ENCODE measurements at regions not wholly inside any gene's neighbourhood (a gene's known extent, or its start where the extent isn't known, plus 50 kb on each side); places are given as distances from the start of the nearest gene placed in this dataset.
"Not testable (repeated sequence)": the region's sequence is repeated elsewhere in the genome, so short reads cannot be mapped to it uniquely, and the experiment has no call there.

- no peak overlapping the region for H3K27ac ChIP-seq (ENCODE audit: low read depth, low read length)
- H3K4me1 ChIP-seq (ENCODE audit: control insufficient read depth in 5 of 5, insufficient read depth in 5 of 5, low read length in 5 of 5): no peaks in the 10 kb centered on the region
- no peak overlapping the region for H3K9ac ChIP-seq (ENCODE audit: low read length in 5 of 5)
- H3K36me3 ChIP-seq (ENCODE audit: control insufficient read depth in 5 of 5, insufficient read depth in 5 of 5, low read length in 5 of 5): no peaks in the 10 kb centered on the region
- no peaks in the 10 kb centered on the region for H3K27me3 ChIP-seq (ENCODE audit: control insufficient read depth in 5 of 5, insufficient read depth in 4 of 5, low read length in 5 of 5)
- H3K4me3 ChIP-seq (ENCODE audit: low read depth in 1 of 5, low read length in 5 of 5): no peak overlapping the region
- H3K9me3 ChIP-seq (ENCODE audit: control insufficient read depth in 5 of 5, low read length in 5 of 5): no peaks in the 10 kb centered on the region
Observed at GRCh38 chr2:36137612-36138011, 218.0 kb upstream of the CRIM1 start.

- Histone ChIP-seq H3K27me3 (ENCODE audit: control insufficient read depth in 5 of 5, insufficient read depth in 4 of 5, low read length in 5 of 5) (no peaks in the 10 kb centered on the region), H3K36me3 (ENCODE audit: control insufficient read depth in 5 of 5, insufficient read depth in 5 of 5, low read length in 5 of 5) (no peaks in the 10 kb centered on the region), H3K4me1 (ENCODE audit: control insufficient read depth in 5 of 5, insufficient read depth in 5 of 5, low read length in 5 of 5) (no peaks in the 10 kb centered on the region), H3K4me3 (ENCODE audit: low read depth in 1 of 5, low read length in 5 of 5) (no peak overlapping the region), H3K9me3 (ENCODE audit: control insufficient read depth in 5 of 5, low read length in 5 of 5) (no peaks in the 10 kb centered on the region), H3K27ac (ENCODE audit: low read depth, low read length) (no peak overlapping the region), H3K9ac (ENCODE audit: low read length in 5 of 5) (no peak overlapping the region)
Observed at GRCh38 chr2:36134281-36134680, 221.3 kb upstream of the CRIM1 start.

GRCh38 chr2:36128359-36128758 lies 227.2 kb upstream of the CRIM1 start:
- no peaks in the 10 kb centered on the region for H3K4me1 ChIP-seq (ENCODE audit: control insufficient read depth in 5 of 5, insufficient read depth in 5 of 5, low read length in 5 of 5)

GRCh38 chr2:36125702-36126101 lies 229.9 kb upstream of the CRIM1 start:
- peaks cover 0 to 8% (median 0%) of the 10 kb centered on the region in 5 donors for H3K27me3 ChIP-seq (ENCODE audit: control insufficient read depth in 5 of 5, insufficient read depth in 4 of 5, low read length in 5 of 5)
- no peak overlapping the region for H3K9ac ChIP-seq (ENCODE audit: low read length in 5 of 5)
- H3K36me3 ChIP-seq (ENCODE audit: control insufficient read depth in 5 of 5, insufficient read depth in 5 of 5, low read length in 5 of 5): no peaks in the 10 kb centered on the region
- no peaks in the 10 kb centered on the region for H3K4me1 ChIP-seq (ENCODE audit: control insufficient read depth in 5 of 5, insufficient read depth in 5 of 5, low read length in 5 of 5)
- H3K9me3 ChIP-seq (ENCODE audit: control insufficient read depth in 5 of 5, low read length in 5 of 5): peaks cover 0 to 3% (median 0%) of the 10 kb centered on the region in 5 donors
- H3K27ac ChIP-seq (ENCODE audit: low read depth, low read length): no peak overlapping the region
- H3K4me3 ChIP-seq (ENCODE audit: low read depth in 1 of 5, low read length in 5 of 5): no peak overlapping the region

More at GRCh38 chr2:36128359-36128758, 227.2 kb upstream of the CRIM1 start:
- Histone ChIP-seq H3K4me3 (ENCODE audit: low read depth in 1 of 5, low read length in 5 of 5) (no peak overlapping the region), H3K27ac (ENCODE audit: low read depth, low read length) (no peak overlapping the region), H3K36me3 (ENCODE audit: control insufficient read depth in 5 of 5, insufficient read depth in 5 of 5, low read length in 5 of 5) (no peaks in the 10 kb centered on the region), H3K9ac (ENCODE audit: low read length in 5 of 5) (no peak overlapping the region), H3K9me3 (ENCODE audit: control insufficient read depth in 5 of 5, low read length in 5 of 5) (no peaks in the 10 kb centered on the region), H3K27me3 (ENCODE audit: control insufficient read depth in 5 of 5, insufficient read depth in 4 of 5, low read length in 5 of 5) (no peaks in the 10 kb centered on the region)

GRCh38 chr2:36123995-36124394 lies 231.6 kb upstream of the CRIM1 start:
- Histone ChIP-seq H3K4me1 (ENCODE audit: control insufficient read depth in 5 of 5, insufficient read depth in 5 of 5, low read length in 5 of 5) (no peaks in the 10 kb centered on the region), H3K27ac (ENCODE audit: low read depth, low read length) (no peak overlapping the region), H3K9ac (ENCODE audit: low read length in 5 of 5) (no peak overlapping the region), H3K36me3 (ENCODE audit: control insufficient read depth in 5 of 5, insufficient read depth in 5 of 5, low read length in 5 of 5) (no peaks in the 10 kb centered on the region), H3K27me3 (ENCODE audit: control insufficient read depth in 5 of 5, insufficient read depth in 4 of 5, low read length in 5 of 5) (peaks cover 0 to 8% (median 0%) of the 10 kb centered on the region in 5 donors), H3K9me3 (ENCODE audit: control insufficient read depth in 5 of 5, low read length in 5 of 5) (peaks cover 0 to 3% (median 0%) of the 10 kb centered on the region in 5 donors), H3K4me3 (ENCODE audit: low read depth in 1 of 5, low read length in 5 of 5) (no peak overlapping the region)

GRCh38 chr2:36097022-36097421 lies 258.6 kb upstream of the CRIM1 start:
- Histone ChIP-seq H3K27ac (ENCODE audit: low read depth, low read length) (no peak overlapping the region), H3K4me3 (ENCODE audit: low read depth in 1 of 5, low read length in 5 of 5) (no peak overlapping the region), H3K9ac (ENCODE audit: low read length in 5 of 5) (no peak overlapping the region), H3K27me3 (ENCODE audit: control insufficient read depth in 5 of 5, insufficient read depth in 4 of 5, low read length in 5 of 5) (no peaks in the 10 kb centered on the region), H3K4me1 (ENCODE audit: control insufficient read depth in 5 of 5, insufficient read depth in 5 of 5, low read length in 5 of 5) (no peaks in the 10 kb centered on the region), H3K36me3 (ENCODE audit: control insufficient read depth in 5 of 5, insufficient read depth in 5 of 5, low read length in 5 of 5) (no peaks in the 10 kb centered on the region), H3K9me3 (ENCODE audit: control insufficient read depth in 5 of 5, low read length in 5 of 5) (peaks cover 0 to 17% (median 4%) of the 10 kb centered on the region in 5 donors)

- not testable (repeated sequence) for H3K4me1 ChIP-seq (ENCODE audit: control insufficient read depth in 5 of 5, insufficient read depth in 5 of 5, low read length in 5 of 5); H3K36me3 ChIP-seq (ENCODE audit: control insufficient read depth in 5 of 5, insufficient read depth in 5 of 5, low read length in 5 of 5); H3K27ac ChIP-seq (ENCODE audit: low read depth, low read length); H3K9ac ChIP-seq (ENCODE audit: low read length in 5 of 5); H3K4me3 ChIP-seq (ENCODE audit: low read depth in 1 of 5, low read length in 5 of 5); H3K27me3 ChIP-seq (ENCODE audit: control insufficient read depth in 5 of 5, insufficient read depth in 4 of 5, low read length in 5 of 5)
- peaks cover 0 to 17% (median 3%) of the 10 kb centered on the region in 5 donors for H3K9me3 ChIP-seq (ENCODE audit: control insufficient read depth in 5 of 5, low read length in 5 of 5)
Observed at GRCh38 chr2:36091844-36092741, 263.5 kb upstream of the CRIM1 start.

- Histone ChIP-seq H3K4me1 (ENCODE audit: control insufficient read depth in 5 of 5, insufficient read depth in 5 of 5, low read length in 5 of 5) (no peaks in the 10 kb centered on the region), H3K9ac (ENCODE audit: low read length in 5 of 5) (no peak overlapping the region), H3K36me3 (ENCODE audit: control insufficient read depth in 5 of 5, insufficient read depth in 5 of 5, low read length in 5 of 5) (no peaks in the 10 kb centered on the region), H3K27me3 (ENCODE audit: control insufficient read depth in 5 of 5, insufficient read depth in 4 of 5, low read length in 5 of 5) (no peaks in the 10 kb centered on the region), H3K9me3 (ENCODE audit: control insufficient read depth in 5 of 5, low read length in 5 of 5) (peaks cover 0 to 3% (median 3%) of the 10 kb centered on the region in 5 donors), H3K4me3 (ENCODE audit: low read depth in 1 of 5, low read length in 5 of 5) (no peak overlapping the region), H3K27ac (ENCODE audit: low read depth, low read length) (no peak overlapping the region)
Observed at GRCh38 chr2:36088716-36089328, 266.8 kb upstream of the CRIM1 start.

- no peak overlapping the region for H3K27ac ChIP-seq (ENCODE audit: low read depth, low read length)
- peaks cover 0 to 3% (median 2%) of the 10 kb centered on the region in 5 donors for H3K9me3 ChIP-seq (ENCODE audit: control insufficient read depth in 5 of 5, low read length in 5 of 5)
- H3K9ac ChIP-seq (ENCODE audit: low read length in 5 of 5): no peak overlapping the region
- H3K4me3 ChIP-seq (ENCODE audit: low read depth in 1 of 5, low read length in 5 of 5): no peak overlapping the region
- no peaks in the 10 kb centered on the region for H3K4me1 ChIP-seq (ENCODE audit: control insufficient read depth in 5 of 5, insufficient read depth in 5 of 5, low read length in 5 of 5)
- H3K36me3 ChIP-seq (ENCODE audit: control insufficient read depth in 5 of 5, insufficient read depth in 5 of 5, low read length in 5 of 5): no peaks in the 10 kb centered on the region
- H3K27me3 ChIP-seq (ENCODE audit: control insufficient read depth in 5 of 5, insufficient read depth in 4 of 5, low read length in 5 of 5): no peaks in the 10 kb centered on the region
Observed at GRCh38 chr2:36087344-36087743, 268.2 kb upstream of the CRIM1 start.

GRCh38 chr2:36079793-36080192 lies 275.8 kb upstream of the CRIM1 start:
- H3K9ac ChIP-seq (ENCODE audit: low read length in 5 of 5): no peak overlapping the region
- H3K27ac ChIP-seq (ENCODE audit: low read depth, low read length): no peak overlapping the region
- no peaks in the 10 kb centered on the region for H3K9me3 ChIP-seq (ENCODE audit: control insufficient read depth in 5 of 5, low read length in 5 of 5)
- no peaks in the 10 kb centered on the region for H3K36me3 ChIP-seq (ENCODE audit: control insufficient read depth in 5 of 5, insufficient read depth in 5 of 5, low read length in 5 of 5)
- no peaks in the 10 kb centered on the region for H3K4me1 ChIP-seq (ENCODE audit: control insufficient read depth in 5 of 5, insufficient read depth in 5 of 5, low read length in 5 of 5)
- H3K27me3 ChIP-seq (ENCODE audit: control insufficient read depth in 5 of 5, insufficient read depth in 4 of 5, low read length in 5 of 5): no peaks in the 10 kb centered on the region
- no peak overlapping the region for H3K4me3 ChIP-seq (ENCODE audit: low read depth in 1 of 5, low read length in 5 of 5)

Data from subcutaneous abdominal adipose tissue (tissue), 5 donors.